ENCODE measurements at regions not wholly inside any gene's neighbourhood (a gene's known extent, or its start where the extent isn't known, plus 50 kb on each side); places are given as distances from the start of the nearest gene placed in this dataset.
"Not testable (repeated sequence)": the region's sequence is repeated elsewhere in the genome, so short reads cannot be mapped to it uniquely, and the experiment has no call there.

DNA sequence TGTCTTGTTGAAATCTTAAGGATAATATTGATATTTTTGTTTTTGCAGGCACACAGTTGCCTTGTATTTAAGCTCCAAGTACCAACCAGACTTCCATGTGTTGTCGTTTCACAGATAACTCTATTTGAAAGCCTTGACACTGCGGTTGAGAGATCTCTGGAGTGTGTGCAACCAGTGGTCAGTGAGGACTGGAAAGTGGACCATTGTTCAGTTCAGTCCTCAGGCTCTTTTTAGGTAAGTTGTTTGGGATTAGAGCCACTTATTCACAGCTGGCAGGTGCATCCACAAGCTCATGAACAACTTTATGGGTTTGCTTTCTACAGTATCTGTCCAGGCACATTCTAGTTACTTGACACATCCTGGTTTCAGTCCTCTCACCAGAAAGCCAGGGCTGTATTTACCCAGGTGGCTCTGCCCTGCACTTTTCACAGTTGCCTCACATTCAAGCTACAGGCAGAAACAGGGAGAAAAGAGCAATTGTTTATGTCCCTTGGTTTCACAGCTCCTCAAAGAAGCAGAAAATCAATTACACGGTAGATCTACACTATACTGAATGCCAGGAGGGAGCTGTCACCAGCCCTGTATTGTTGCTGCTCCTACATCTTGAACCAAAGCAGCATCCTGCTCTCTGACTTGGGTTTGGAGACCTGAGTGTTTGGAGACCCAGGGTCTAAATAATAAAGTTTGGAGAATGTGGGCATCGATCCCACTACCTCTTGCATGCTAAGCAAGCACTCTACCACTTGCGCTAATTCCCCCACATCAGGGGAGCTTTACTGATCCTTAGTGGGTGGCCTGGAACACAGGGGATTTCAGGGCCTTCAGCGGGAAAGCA lies 543.3 kb downstream of the PRIM2 start:
- DNase-seq = not testable (repeated sequence)

DNA sequence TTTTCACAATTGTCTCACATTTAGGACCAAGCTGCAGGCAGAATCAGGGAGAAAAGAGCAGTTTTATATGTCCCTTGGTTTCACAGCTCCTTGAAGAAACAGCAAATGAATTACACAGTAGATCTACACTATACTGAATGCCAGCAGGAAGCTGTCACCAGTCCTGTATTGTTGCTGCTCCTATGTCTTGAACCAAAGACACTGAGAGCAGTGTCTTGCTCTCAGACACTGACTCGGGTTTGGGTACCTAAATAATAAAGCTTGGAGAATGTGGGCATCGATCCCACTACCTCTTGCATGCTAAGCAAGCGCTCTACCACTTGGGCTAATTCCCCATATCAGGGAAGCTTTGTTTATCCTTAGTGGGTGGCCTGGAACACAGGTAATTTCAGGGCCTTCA lies 552.7 kb downstream of the PRIM2 start:
- not testable (repeated sequence) for DNase-seq

DNA sequence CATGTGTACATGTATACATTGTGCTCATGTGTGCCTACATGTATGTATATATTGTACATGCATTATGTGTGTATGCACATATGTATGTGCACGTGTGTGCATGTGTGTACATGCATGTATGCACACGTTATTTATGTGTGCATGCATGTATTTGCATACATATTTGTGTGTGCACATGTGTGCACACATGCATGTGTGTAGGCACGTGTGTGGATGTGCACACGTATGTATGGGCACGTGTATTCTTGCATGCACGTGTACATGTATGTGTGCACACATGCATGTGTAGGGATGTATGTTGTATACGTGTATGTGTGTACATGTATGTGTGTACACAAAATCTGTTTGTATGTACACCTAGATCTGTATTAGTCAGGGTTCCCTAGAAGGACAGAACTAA lies 556.0 kb downstream of the PRIM2 start:
- DNase-seq = not testable (repeated sequence)

DNA sequence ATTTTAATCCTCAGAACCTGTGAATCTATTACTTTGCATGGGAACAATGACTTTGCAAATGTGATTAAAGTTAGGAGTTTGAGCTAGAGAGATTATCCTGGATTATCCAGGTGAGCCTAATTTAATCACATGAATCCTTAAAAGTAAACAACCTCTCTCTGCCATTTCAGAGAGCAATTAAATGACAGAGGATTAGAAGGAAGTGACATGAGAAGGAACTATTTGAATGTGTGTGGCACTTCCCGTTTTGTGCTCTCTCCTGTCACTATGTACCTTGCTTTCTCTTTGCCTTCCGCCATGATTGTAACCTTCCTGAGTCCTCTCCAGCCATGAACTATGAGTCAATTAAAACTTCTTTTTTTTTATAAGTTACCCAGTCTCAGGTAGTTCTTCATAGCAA lies 559.2 kb downstream of the PRIM2 start:
- not testable (repeated sequence) for DNase-seq

- DNase-seq = not testable (repeated sequence)
These were observed 560.3 kb downstream of the PRIM2 start for GRCh38 chr6:57877729-57878128.

DNA sequence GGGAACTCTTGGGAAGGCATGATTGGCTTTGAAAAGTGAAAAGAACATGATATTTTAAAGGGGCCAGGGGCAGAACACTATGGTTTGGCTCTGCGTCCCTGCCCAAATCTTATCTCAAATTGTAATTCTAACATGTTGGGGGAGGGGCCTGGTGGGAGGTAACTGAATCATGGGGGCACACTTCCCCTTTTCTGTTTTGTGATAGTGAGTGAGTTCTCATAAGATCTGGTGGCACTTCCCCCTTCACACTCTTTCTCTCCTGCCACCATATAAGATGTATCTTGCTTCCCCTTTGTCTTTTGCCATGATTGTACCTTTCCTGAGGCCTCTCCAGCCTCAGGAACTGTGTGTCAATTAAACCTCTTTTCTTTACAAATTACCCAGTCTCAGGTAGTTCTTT lies 561.4 kb downstream of the PRIM2 start:
- not testable (repeated sequence) for DNase-seq

GRCh38 chr6:57898850-57899249 lies 581.4 kb downstream of the PRIM2 start:
- DNase-seq = not testable (repeated sequence)

- DNase-seq = peak in 1 of 3 donors; percentile 0
These were observed 583.4 kb downstream of the PRIM2 start for GRCh38 chr6:57900687-57901399.

DNA sequence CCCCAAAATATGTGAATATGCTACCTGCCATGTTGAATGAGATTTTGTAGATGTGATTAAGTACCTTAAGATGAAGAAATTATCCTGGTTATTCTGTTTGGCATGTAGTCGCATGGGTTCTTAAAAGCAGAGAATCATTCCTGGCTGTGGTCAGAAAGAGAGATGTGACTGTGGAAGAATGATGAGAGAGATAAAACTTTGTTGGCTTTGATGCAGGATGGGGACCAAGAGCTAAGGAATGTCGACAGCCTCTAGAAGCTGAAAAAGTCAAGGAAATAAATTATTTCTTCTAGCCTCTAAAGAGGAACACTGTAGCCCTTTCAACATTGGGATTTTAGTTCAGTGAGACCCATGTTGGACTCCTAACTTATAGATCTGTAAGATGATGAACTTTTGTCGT lies 584.0 kb downstream of the PRIM2 start:
- peak in 2 of 3 donors; percentile 4 to 19 for DNase-seq

DNA sequence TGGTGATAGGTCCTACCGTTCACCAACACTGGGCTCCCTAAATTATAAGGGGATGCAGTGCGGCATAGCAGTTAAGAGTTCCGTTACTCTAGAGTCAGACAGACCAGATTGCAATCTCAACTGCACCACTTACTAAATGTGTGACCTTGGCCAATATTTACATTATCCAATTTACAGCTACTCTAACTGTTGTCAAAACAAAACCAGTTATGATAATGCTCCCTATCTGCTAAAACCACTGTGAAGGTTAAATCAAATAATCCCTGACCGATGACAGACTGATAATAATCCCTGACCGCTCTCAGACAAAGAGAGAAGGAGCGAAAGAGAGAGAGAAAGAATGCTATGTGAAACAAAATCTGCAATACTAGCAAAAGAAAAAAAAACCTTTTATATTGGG lies 586.9 kb downstream of the PRIM2 start:
- not testable (repeated sequence) for DNase-seq

- not testable (repeated sequence) for DNase-seq
These were observed 597.9 kb downstream of the PRIM2 start for GRCh38 chr6:57915300-57915699.

GRCh38 chr6:57942966-57943365 lies 625.5 kb downstream of the PRIM2 start:
- not testable (repeated sequence) for DNase-seq

DNA sequence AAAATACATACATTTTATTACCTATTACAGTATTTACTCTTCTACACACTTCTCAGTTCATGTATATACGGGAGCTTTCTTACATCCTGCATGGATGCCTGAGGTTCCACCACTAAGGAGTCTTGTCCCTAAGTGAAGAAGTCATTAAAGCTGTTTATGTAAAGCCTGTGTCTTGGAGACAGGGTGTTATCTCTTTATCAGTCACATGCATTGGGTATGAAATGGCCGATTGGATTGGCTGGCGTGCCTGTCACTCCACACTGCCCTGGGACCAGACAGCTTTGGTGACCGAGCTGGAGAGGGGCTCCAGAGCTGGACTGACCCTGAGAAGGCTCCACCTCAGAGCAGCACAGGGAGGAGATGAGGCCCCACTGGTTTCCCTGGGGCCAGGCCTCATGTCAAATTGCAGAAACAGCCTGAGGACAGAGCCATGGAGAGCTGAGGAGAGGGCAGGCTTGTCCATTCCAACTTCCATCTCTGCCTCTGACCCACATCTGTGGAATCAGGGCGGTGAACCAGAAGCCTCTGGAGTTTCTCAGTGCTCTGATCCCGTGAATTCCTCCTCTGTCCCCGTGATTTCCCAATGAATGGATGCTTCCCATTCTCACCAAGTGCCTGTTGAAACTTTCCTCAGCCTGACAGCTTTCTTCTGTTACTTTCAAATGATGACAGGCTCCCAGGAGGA lies 628.8 kb downstream of the PRIM2 start:
- not testable (repeated sequence) for DNase-seq

DNA sequence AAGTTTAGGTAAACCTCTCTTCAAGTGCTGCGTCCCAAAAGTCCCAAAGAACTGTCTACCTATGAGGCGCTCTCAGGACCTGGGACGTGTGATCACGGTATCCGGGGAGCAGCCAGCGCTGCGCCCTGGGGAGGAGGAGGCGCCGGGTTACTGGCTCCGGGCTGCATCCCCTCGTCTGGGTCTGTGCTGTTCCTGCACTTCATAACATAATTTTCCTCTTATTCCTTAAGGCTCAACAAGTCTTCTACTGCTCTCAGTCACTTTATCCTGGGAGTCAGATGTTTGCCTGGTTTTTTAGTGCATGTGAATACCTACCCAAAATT lies 629.3 kb downstream of the PRIM2 start:
- DNase-seq = not testable (repeated sequence)

- not testable (repeated sequence) for DNase-seq
These were observed 631.1 kb downstream of the PRIM2 start for GRCh38 chr6:57948481-57948880.

- not testable (repeated sequence) for DNase-seq
These were observed 633.0 kb downstream of the PRIM2 start for GRCh38 chr6:57950430-57950829.

GRCh38 chr6:57966757-57967156 lies 649.3 kb downstream of the PRIM2 start:
- DNase-seq = not testable (repeated sequence)

DNA sequence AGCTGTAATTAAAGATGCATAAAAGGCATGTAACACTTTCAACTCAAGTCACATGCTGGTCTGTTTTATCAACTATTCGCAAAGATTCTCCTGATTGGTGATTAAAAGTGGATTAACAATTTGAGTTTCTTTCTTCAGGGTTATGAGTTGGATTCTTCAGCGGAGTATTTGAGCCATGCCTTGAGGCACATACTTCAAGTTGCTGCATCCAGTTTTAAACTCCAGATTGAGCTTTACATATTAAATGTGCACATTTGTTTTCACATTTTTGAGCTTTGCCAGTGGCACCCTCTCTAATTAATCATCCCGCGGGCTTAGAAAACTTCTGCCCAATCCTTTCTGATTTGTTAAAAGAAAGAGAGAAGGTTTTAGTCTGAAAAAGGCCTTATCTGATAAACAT lies 654.5 kb downstream of the PRIM2 start:
- not testable (repeated sequence) for DNase-seq

- DNase-seq = no peak
These were observed 657.2 kb downstream of the PRIM2 start for GRCh38 chr6:57974653-57975052.

- DNase-seq = not testable (repeated sequence)
These were observed 657.7 kb downstream of the PRIM2 start for GRCh38 chr6:57975127-57975526.

- DNase-seq = not testable (repeated sequence)
These were observed 658.9 kb downstream of the PRIM2 start for GRCh38 chr6:57976371-57976770.

- peak in 2 of 3 donors; percentile 9 to 14 for DNase-seq
These were observed 666.2 kb downstream of the PRIM2 start for GRCh38 chr6:57983603-57984002.

Data from muscle of back (tissue), 3 donors.